H9 (cell line): ENCODE measurements at regions not wholly inside any gene's neighbourhood (a gene's known extent, or its start where the extent isn't known, plus 50 kb on each side); places are given as distances from the start of the nearest gene placed in this dataset.

Experiments used
- DNase-seq: peaks from one replicate; pipeline ENCODE4 v3.0.0-alpha.2; 2017
- H2AFZ ChIP-seq: one replicate; pipeline ENCODE4 v1.6.1; 2013; ENCODE audit warnings: mild to moderate bottlenecking, low read length, control low read depth, moderate library complexity
- H2AK5ac ChIP-seq: 2 replicates; pipeline ENCODE4 v1.6.1; 2013; ENCODE audit warnings: low read length, control low read depth, mixed read lengths; ENCODE audit not compliant: insufficient read length
- H2BK120ac ChIP-seq: one replicate; pipeline ENCODE4 v1.6.1; 2013; ENCODE audit warnings: low read depth, mild to moderate bottlenecking, low read length, control low read depth, inconsistent platforms; ENCODE audit not compliant: poor library complexity, severe bottlenecking
- H2BK12ac ChIP-seq: 2 replicates; pipeline ENCODE4 v1.6.1; 2013; ENCODE audit warnings: low read length, control low read depth, mixed read lengths, low read depth; ENCODE audit not compliant: insufficient read length
- H2BK15ac ChIP-seq: 2 replicates; pipeline ENCODE4 v1.6.1; 2013; ENCODE audit warnings: low read depth, low read length, control low read depth
- H2BK20ac ChIP-seq: one replicate; pipeline ENCODE4 v1.6.1; 2013; ENCODE audit warnings: low read depth, mild to moderate bottlenecking, low read length, control low read depth, inconsistent platforms; ENCODE audit not compliant: poor library complexity, severe bottlenecking
- H2BK5ac ChIP-seq: 2 replicates; pipeline ENCODE4 v1.6.1; 2013; ENCODE audit warnings: low read length, control low read depth, mixed read lengths; ENCODE audit not compliant: insufficient read length
- H3K14ac ChIP-seq: 2 replicates; pipeline ENCODE4 v1.6.1; 2013; ENCODE audit warnings: low read length, control low read depth; ENCODE audit not compliant: insufficient read depth
- H3K18ac ChIP-seq: 2 replicates; pipeline ENCODE4 v1.6.1; 2013; ENCODE audit warnings: low read depth, mild to moderate bottlenecking, mixed read lengths, low read length, control low read depth; ENCODE audit not compliant: insufficient read length
- H3K23ac ChIP-seq: 2 replicates; pipeline ENCODE4 v1.6.1; 2013; ENCODE audit warnings: low read length, control low read depth, mixed read lengths, low read depth; ENCODE audit not compliant: insufficient read length
- H3K23me2 ChIP-seq: 2 replicates; pipeline ENCODE4 v1.6.1; 2013; ENCODE audit warnings: low read depth, mild to moderate bottlenecking, mixed read lengths, low read length, control low read depth; ENCODE audit not compliant: insufficient read length, poor library complexity, severe bottlenecking
- H3K27ac ChIP-seq: 2 replicates; pipeline ENCODE4 v1.5.1; 2013; ENCODE audit warnings: low read length, control low read depth, mixed read lengths, low read depth; ENCODE audit not compliant: insufficient read length
- H3K27me3 ChIP-seq: 2 replicates; pipeline ENCODE4 v1.6.1; 2013; ENCODE audit warnings: low read length, control low read depth, inconsistent platforms; ENCODE audit not compliant: insufficient read depth
- H3K4ac ChIP-seq: 2 replicates; pipeline ENCODE4 v1.6.1; 2013; ENCODE audit warnings: low read depth, mild to moderate bottlenecking, control low read depth, inconsistent platforms, low read length, moderate library complexity
- H3K4me1 ChIP-seq: 2 replicates; pipeline ENCODE4 v1.6.1; 2013; ENCODE audit warnings: low read length, control low read depth, inconsistent platforms; ENCODE audit not compliant: insufficient read depth
- H3K4me2 ChIP-seq: 2 replicates; pipeline ENCODE4 v1.6.1; 2013; ENCODE audit warnings: low read length, control low read depth, mixed read lengths; ENCODE audit not compliant: insufficient read length, insufficient read depth
- H3K56ac ChIP-seq: 2 replicates; pipeline ENCODE4 v1.6.1; 2013; ENCODE audit warnings: low read depth, mild to moderate bottlenecking, mixed read lengths, low read length, control low read depth; ENCODE audit not compliant: insufficient read length
- H3K79me1 ChIP-seq: 2 replicates; pipeline ENCODE4 v1.6.1; 2013; ENCODE audit warnings: low read depth, mild to moderate bottlenecking, moderate library complexity, low read length, control low read depth, inconsistent platforms; ENCODE audit not compliant: insufficient read depth, poor library complexity, severe bottlenecking
- H3K79me2 ChIP-seq: 2 replicates; pipeline ENCODE4 v1.6.1; 2013; ENCODE audit warnings: low read length, control low read depth, inconsistent platforms; ENCODE audit not compliant: insufficient read depth
- H3K9ac ChIP-seq: 2 replicates; pipeline ENCODE4 v1.6.1; 2013; ENCODE audit warnings: low read length, control low read depth, mixed read lengths; ENCODE audit not compliant: insufficient read length; ENCODE audit errors: extremely low read depth
- H3K9me3 ChIP-seq: one replicate; pipeline ENCODE4 v1.6.1; 2013; ENCODE audit warnings: low read depth, low read length, inconsistent platforms; ENCODE audit not compliant: control insufficient read depth
- H3T11ph ChIP-seq: one replicate; pipeline ENCODE4 v1.6.1; 2013; ENCODE audit warnings: mild to moderate bottlenecking, low read length, control low read depth, inconsistent platforms
- H4K20me1 ChIP-seq: one replicate; pipeline ENCODE4 v1.6.1; 2013; ENCODE audit not compliant: control insufficient read depth, insufficient read length, insufficient read depth
- H4K5ac ChIP-seq: 2 replicates; pipeline ENCODE4 v1.6.1; 2013; ENCODE audit warnings: low read depth, mild to moderate bottlenecking, mixed read lengths, low read length, control low read depth; ENCODE audit not compliant: insufficient read length
- H4K8ac ChIP-seq: replicated peaks from 2 replicates; pipeline ENCODE4 v1.6.1; 2013; ENCODE audit warnings: low read length, control low read depth, mixed read lengths, low read depth; ENCODE audit not compliant: insufficient read length
- H4K91ac ChIP-seq: 2 replicates; pipeline ENCODE4 v1.6.1; 2013; ENCODE audit warnings: low read depth, mild to moderate bottlenecking, moderate library complexity, mixed read lengths, low read length, control low read depth; ENCODE audit not compliant: insufficient read length
- H3K27ac Mint-ChIP-seq, 3 experiments: 2 replicates in 2 of 3; 3 replicates in 1 of 3; pipeline ENCODE4 v1.8.0; 2020 to 2021; ENCODE audit warnings: mixed read lengths in 3 of 3, mild to moderate bottlenecking in 1 of 3, moderate library complexity in 1 of 3
- H3K27me3 Mint-ChIP-seq: 2 replicates; pipeline ENCODE4 v1.8.0; 2021; ENCODE audit warnings: low read depth, mild to moderate bottlenecking, moderate library complexity, mixed read lengths
- H3K36me3 Mint-ChIP-seq, 3 experiments: 2 replicates in 2 of 3; 3 replicates in 1 of 3; pipeline ENCODE4 v1.8.0; 2020 to 2021; ENCODE audit warnings: low read depth in 3 of 3, mixed read lengths in 3 of 3; ENCODE audit not compliant: insufficient read depth in 1 of 3
- H3K4me1 Mint-ChIP-seq, 2 experiments: 2 replicates each; pipeline ENCODE4 v1.8.0; 2020; ENCODE audit warnings: mixed read lengths in 2 of 2
- H3K4me3 Mint-ChIP-seq, 2 experiments: 2 replicates in 1 of 2; 3 replicates in 1 of 2; pipeline ENCODE4 v1.8.0; 2020 to 2021; ENCODE audit warnings: mild to moderate bottlenecking in 2 of 2, mixed read lengths in 2 of 2, moderate library complexity in 1 of 2
- H3K9me3 Mint-ChIP-seq, 2 experiments: 2 replicates in 1 of 2; 3 replicates in 1 of 2; pipeline ENCODE4 v1.8.0; 2020; ENCODE audit warnings: mild to moderate bottlenecking in 2 of 2, mixed read lengths in 2 of 2, moderate library complexity in 1 of 2
- WGBS: extraction: QIAGEN DNeasy Blood & Tissue Kit; methylation state at CpG from one replicate; pipeline ENCODE4 v1.1.7; 2013; ENCODE audit warnings: missing lambda C conversion rate, low lambda C conversion rate, mixed read lengths; ENCODE audit not compliant: insufficient read length; ENCODE audit errors: extremely low coverage; 5-methylcytosine and 5-hydroxymethylcytosine counted together
- TF ChIP-seq, protein P1 (sequence below): fragments of 200-600 bp; sonication (generic); conservative IDR thresholded peaks from 3 replicates; pipeline ENCODE4 v1.8.0; 2021; ENCODE audit warnings: antibody characterized with exemption, mild to moderate bottlenecking

DNA sequence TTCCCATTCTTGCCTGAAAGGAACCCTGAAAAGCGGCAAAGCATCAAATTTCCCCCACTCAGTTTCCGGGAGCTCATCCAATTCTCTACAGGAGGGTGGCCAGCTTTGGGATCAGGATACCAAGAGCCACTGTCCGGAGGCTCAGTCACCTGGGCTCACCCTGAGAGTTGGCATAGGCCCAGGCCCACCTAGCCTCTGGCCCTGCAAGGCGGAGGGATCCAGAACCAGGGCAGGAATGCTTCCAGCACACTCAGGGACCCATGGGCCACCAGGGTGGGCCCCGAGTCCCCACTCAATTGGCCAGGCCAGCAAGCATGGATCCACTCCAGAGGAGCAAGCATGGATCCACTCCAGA, 432.9 kb upstream of the MYT1L start:
- no peak for DNase-seq
- no peak overlapping the region for H2BK20ac ChIP-seq
- H3K27ac Mint-ChIP-seq = peak overlapping the region in 1 of 3 experiments; percentile 57; a peak in 2 of 7 replicates
- no peak overlapping the region for H3K4me3 Mint-ChIP-seq
- H3K14ac ChIP-seq = no peak overlapping the region
- H4K5ac ChIP-seq = no peak overlapping the region
- peaks cover 5 to 9% of the 10 kb centered on the region in 2 experiments; a peak in 4 of 5 replicates for H3K9me3 Mint-ChIP-seq
- H4K91ac ChIP-seq = no peak overlapping the region
- H3K27me3 Mint-ChIP-seq = peaks cover 2% of the 10 kb centered on the region
- H3K18ac ChIP-seq = no peak overlapping the region
- no peak overlapping the region for H3K4ac ChIP-seq
- H2AK5ac ChIP-seq = no peak overlapping the region
- H3T11ph ChIP-seq = no peak overlapping the region
- H3K79me1 ChIP-seq = no peaks in the 10 kb centered on the region
- H3K4me1 ChIP-seq = no peaks in the 10 kb centered on the region
- peaks cover 7 to 8% of the 10 kb centered on the region in 2 experiments for H3K4me1 Mint-ChIP-seq
- no peak overlapping the region for H3K9ac ChIP-seq
- no peaks in the 10 kb centered on the region for H4K20me1 ChIP-seq
- no peak overlapping the region for H2BK12ac ChIP-seq
- no peak overlapping the region for H3K23ac ChIP-seq
- H3K9me3 ChIP-seq = no peaks in the 10 kb centered on the region
- H4K8ac ChIP-seq = no peak overlapping the region
- no peaks in the 10 kb centered on the region for H3K23me2 ChIP-seq
- H2BK15ac ChIP-seq = no peak overlapping the region
- peaks cover 0 to 4% (median 2%) of the 10 kb centered on the region in 3 experiments; a peak in 1 of 7 replicates for H3K36me3 Mint-ChIP-seq
- no peak overlapping the region for H3K56ac ChIP-seq
- H2BK120ac ChIP-seq = no peak overlapping the region
- H2BK5ac ChIP-seq = no peak overlapping the region
- H3K27me3 ChIP-seq = no peaks in the 10 kb centered on the region
- TF ChIP-seq, protein P1, sequence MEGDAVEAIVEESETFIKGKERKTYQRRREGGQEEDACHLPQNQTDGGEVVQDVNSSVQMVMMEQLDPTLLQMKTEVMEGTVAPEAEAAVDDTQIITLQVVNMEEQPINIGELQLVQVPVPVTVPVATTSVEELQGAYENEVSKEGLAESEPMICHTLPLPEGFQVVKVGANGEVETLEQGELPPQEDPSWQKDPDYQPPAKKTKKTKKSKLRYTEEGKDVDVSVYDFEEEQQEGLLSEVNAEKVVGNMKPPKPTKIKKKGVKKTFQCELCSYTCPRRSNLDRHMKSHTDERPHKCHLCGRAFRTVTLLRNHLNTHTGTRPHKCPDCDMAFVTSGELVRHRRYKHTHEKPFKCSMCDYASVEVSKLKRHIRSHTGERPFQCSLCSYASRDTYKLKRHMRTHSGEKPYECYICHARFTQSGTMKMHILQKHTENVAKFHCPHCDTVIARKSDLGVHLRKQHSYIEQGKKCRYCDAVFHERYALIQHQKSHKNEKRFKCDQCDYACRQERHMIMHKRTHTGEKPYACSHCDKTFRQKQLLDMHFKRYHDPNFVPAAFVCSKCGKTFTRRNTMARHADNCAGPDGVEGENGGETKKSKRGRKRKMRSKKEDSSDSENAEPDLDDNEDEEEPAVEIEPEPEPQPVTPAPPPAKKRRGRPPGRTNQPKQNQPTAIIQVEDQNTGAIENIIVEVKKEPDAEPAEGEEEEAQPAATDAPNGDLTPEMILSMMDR = no peak
- no peaks in the 10 kb centered on the region for H3K79me2 ChIP-seq
- no peak overlapping the region for H2AFZ ChIP-seq
- H3K4me2 ChIP-seq = no peak overlapping the region
- no peak overlapping the region for H3K27ac ChIP-seq
- whole genome bisulfite sequencing = no CpG with 5 or more reads among the region's 5 CpGs
